ENCODE measurements at regions not wholly inside any gene's neighbourhood (a gene's known extent, or its start where the extent isn't known, plus 50 kb on each side); places are given as distances from the start of the nearest gene placed in this dataset.

GRCh38 chr3:30069056-30069455, 537.3 kb upstream of the TGFBR2 start:
- peaks cover 0 to 7% of the 10 kb centered on the region in 2 donors for H3K36me3 Mint-ChIP-seq
- no peak overlapping the region for H3K27ac Mint-ChIP-seq
- H3K27me3 Mint-ChIP-seq, result peaks cover 6 to 14% (median 10%) of the 10 kb centered on the region in 3 donors
- no peak for ATAC-seq (ENCODE audit: low read depth in 2 of 2)
- no peak for DNase-seq
- peaks cover 0 to 7% (median 6%) of the 10 kb centered on the region in 7 donors for H3K9me3 Mint-ChIP-seq
- no peak overlapping the region for H3K4me3 Mint-ChIP-seq
- no peaks in the 10 kb centered on the region for H3K4me1 Mint-ChIP-seq

- Mint-ChIP-seq H3K27me3 (no peaks in the 10 kb centered on the region), H3K4me3 (no peak overlapping the region), H3K27ac (no peak overlapping the region), H3K36me3 (no peaks in the 10 kb centered on the region), H3K4me1 (no peaks in the 10 kb centered on the region), H3K9me3 (peaks cover 0 to 11% (median 3%) of the 10 kb centered on the region in 7 donors)
- ATAC-seq (ENCODE audit: low read depth in 2 of 2), result no peak
- no peak for DNase-seq
These were observed 533.4 kb upstream of the TGFBR2 start for GRCh38 chr3:30073040-30073439.

GRCh38 chr3:30073622-30074021, 532.8 kb upstream of the TGFBR2 start:
- ATAC-seq (ENCODE audit: low read depth in 2 of 2) (no peak), DNase-seq (no peak)
- no peak overlapping the region for H3K27ac Mint-ChIP-seq
- peaks cover 0 to 11% (median 3%) of the 10 kb centered on the region in 7 donors for H3K9me3 Mint-ChIP-seq
- no peaks in the 10 kb centered on the region for H3K36me3 Mint-ChIP-seq
- H3K4me3 Mint-ChIP-seq, result no peak overlapping the region
- no peaks in the 10 kb centered on the region for H3K27me3 Mint-ChIP-seq
- H3K4me1 Mint-ChIP-seq, result peaks cover 0 to 2% (median 1%) of the 10 kb centered on the region in 3 donors

- H3K9me3 Mint-ChIP-seq, result peaks cover 0 to 11% (median 3%) of the 10 kb centered on the region in 7 donors
- no peaks in the 10 kb centered on the region for H3K36me3 Mint-ChIP-seq
- DNase-seq (no peak), ATAC-seq (ENCODE audit: low read depth in 2 of 2) (no peak)
- H3K4me1 Mint-ChIP-seq, result peaks cover 0 to 5% (median 3%) of the 10 kb centered on the region in 3 donors
- H3K4me3 Mint-ChIP-seq, result no peak overlapping the region
- H3K27ac Mint-ChIP-seq, result no peak overlapping the region
- no peaks in the 10 kb centered on the region for H3K27me3 Mint-ChIP-seq
These were observed 530.9 kb upstream of the TGFBR2 start for GRCh38 chr3:30075514-30075913.

- Mint-ChIP-seq H3K27ac (no peak overlapping the region), H3K4me3 (no peak overlapping the region), H3K36me3 (no peaks in the 10 kb centered on the region), H3K27me3 (no peaks in the 10 kb centered on the region), H3K9me3 (peaks cover 0 to 11% (median 2%) of the 10 kb centered on the region in 7 donors), H3K4me1 (peaks cover 0 to 5% (median 3%) of the 10 kb centered on the region in 3 donors)
- no peak for DNase-seq
- no peak for ATAC-seq (ENCODE audit: low read depth in 2 of 2)
These were observed 529.5 kb upstream of the TGFBR2 start for GRCh38 chr3:30076899-30077298.

- no peak for DNase-seq
- Mint-ChIP-seq H3K36me3 (no peaks in the 10 kb centered on the region), H3K4me3 (no peak overlapping the region)
These were observed 528.7 kb upstream of the TGFBR2 start for GRCh38 chr3:30077746-30078145.

GRCh38 chr3:30078736-30079135, 527.7 kb upstream of the TGFBR2 start:
- DNase-seq (no peak), ATAC-seq (ENCODE audit: low read depth in 2 of 2) (peak; percentile 34 to 60)
- Mint-ChIP-seq H3K36me3 (no peaks in the 10 kb centered on the region), H3K4me1 (peaks cover 0 to 5% (median 3%) of the 10 kb centered on the region in 3 donors), H3K9me3 (peaks cover 0 to 11% (median 2%) of the 10 kb centered on the region in 7 donors), H3K4me3 (no peak overlapping the region), H3K27ac (no peak overlapping the region), H3K27me3 (no peaks in the 10 kb centered on the region)

More at GRCh38 chr3:30077746-30078145, 528.7 kb upstream of the TGFBR2 start:
- Mint-ChIP-seq H3K27me3 (no peaks in the 10 kb centered on the region), H3K27ac (no peak overlapping the region), H3K4me1 (peaks cover 0 to 5% (median 3%) of the 10 kb centered on the region in 3 donors), H3K9me3 (peaks cover 0 to 11% (median 2%) of the 10 kb centered on the region in 7 donors)
- no peak for ATAC-seq (ENCODE audit: low read depth in 2 of 2)

GRCh38 chr3:30081904-30082303, 524.5 kb upstream of the TGFBR2 start:
- H3K4me1 Mint-ChIP-seq, result peaks cover 0 to 5% (median 3%) of the 10 kb centered on the region in 3 donors
- no peak for DNase-seq
- peaks cover 0 to 4% (median 0%) of the 10 kb centered on the region in 3 donors for H3K27me3 Mint-ChIP-seq
- no peak overlapping the region for H3K27ac Mint-ChIP-seq
- H3K4me3 Mint-ChIP-seq, result no peak overlapping the region
- no peak for ATAC-seq (ENCODE audit: low read depth in 2 of 2)
- H3K9me3 Mint-ChIP-seq, result peaks cover 0 to 4% (median 0%) of the 10 kb centered on the region in 7 donors
- no peaks in the 10 kb centered on the region for H3K36me3 Mint-ChIP-seq

GRCh38 chr3:30082652-30083051, 523.7 kb upstream of the TGFBR2 start:
- ATAC-seq (ENCODE audit: low read depth in 2 of 2) (no peak), DNase-seq (no peak)
- peaks cover 0 to 5% (median 3%) of the 10 kb centered on the region in 3 donors for H3K4me1 Mint-ChIP-seq
- H3K9me3 Mint-ChIP-seq, result no peaks in the 10 kb centered on the region
- no peak overlapping the region for H3K27ac Mint-ChIP-seq
- H3K36me3 Mint-ChIP-seq, result no peaks in the 10 kb centered on the region
- H3K27me3 Mint-ChIP-seq, result peaks cover 0 to 4% (median 3%) of the 10 kb centered on the region in 3 donors
- no peak overlapping the region for H3K4me3 Mint-ChIP-seq

GRCh38 chr3:30083315-30083714, 523.1 kb upstream of the TGFBR2 start:
- peaks cover 0 to 5% (median 3%) of the 10 kb centered on the region in 3 donors for H3K4me1 Mint-ChIP-seq
- H3K4me3 Mint-ChIP-seq, result no peak overlapping the region
- ATAC-seq (ENCODE audit: low read depth in 2 of 2), result no peak
- no peak overlapping the region for H3K27ac Mint-ChIP-seq
- H3K27me3 Mint-ChIP-seq, result peaks cover 0 to 6% (median 4%) of the 10 kb centered on the region in 3 donors
- H3K9me3 Mint-ChIP-seq, result no peaks in the 10 kb centered on the region
- no peak for DNase-seq
- no peaks in the 10 kb centered on the region for H3K36me3 Mint-ChIP-seq

- Mint-ChIP-seq H3K27me3 (peaks cover 0 to 6% (median 4%) of the 10 kb centered on the region in 3 donors), H3K9me3 (no peaks in the 10 kb centered on the region), H3K4me1 (no peaks in the 10 kb centered on the region), H3K27ac (no peak overlapping the region), H3K4me3 (no peak overlapping the region), H3K36me3 (no peaks in the 10 kb centered on the region)
- no peak for ATAC-seq (ENCODE audit: low read depth in 2 of 2)
- no peak for DNase-seq
These were observed 522.1 kb upstream of the TGFBR2 start for GRCh38 chr3:30084316-30084715.

GRCh38 chr3:30084971-30085403, 521.4 kb upstream of the TGFBR2 start:
- no peak for ATAC-seq (ENCODE audit: low read depth in 2 of 2)

GRCh38 chr3:30085486-30085885, 520.9 kb upstream of the TGFBR2 start:
- H3K36me3 Mint-ChIP-seq, result no peaks in the 10 kb centered on the region
- no peak for DNase-seq
- no peaks in the 10 kb centered on the region for H3K9me3 Mint-ChIP-seq
- peaks cover 0 to 6% (median 4%) of the 10 kb centered on the region in 3 donors for H3K27me3 Mint-ChIP-seq
- H3K4me3 Mint-ChIP-seq, result no peak overlapping the region
- ATAC-seq (ENCODE audit: low read depth in 2 of 2), result no peak
- no peaks in the 10 kb centered on the region for H3K4me1 Mint-ChIP-seq
- H3K27ac Mint-ChIP-seq, result no peak overlapping the region

More at GRCh38 chr3:30084971-30085403, 521.4 kb upstream of the TGFBR2 start:
- H3K4me3 Mint-ChIP-seq, result no peak overlapping the region
- peak overlapping the region in 1 of 6 donors; percentile 37 for H3K27ac Mint-ChIP-seq
- DNase-seq, result no peak
- no peaks in the 10 kb centered on the region for H3K9me3 Mint-ChIP-seq
- no peaks in the 10 kb centered on the region for H3K4me1 Mint-ChIP-seq
- H3K36me3 Mint-ChIP-seq, result no peaks in the 10 kb centered on the region
- H3K27me3 Mint-ChIP-seq, result peaks cover 0 to 6% (median 4%) of the 10 kb centered on the region in 3 donors

- H3K27me3 Mint-ChIP-seq, result peaks cover 0 to 17% (median 3%) of the 10 kb centered on the region in 3 donors
- no peak for ATAC-seq (ENCODE audit: low read depth in 2 of 2)
- H3K4me1 Mint-ChIP-seq, result no peaks in the 10 kb centered on the region
- H3K4me3 Mint-ChIP-seq, result no peak overlapping the region
- peaks cover 0 to 5% of the 10 kb centered on the region in 2 donors for H3K36me3 Mint-ChIP-seq
- no peak overlapping the region for H3K27ac Mint-ChIP-seq
- H3K9me3 Mint-ChIP-seq, result peaks cover 0 to 3% (median 2%) of the 10 kb centered on the region in 7 donors
- DNase-seq, result no peak
These were observed 514.7 kb upstream of the TGFBR2 start for GRCh38 chr3:30091686-30092085.

Measured in naive B cell (primary cell).